HG03097 (cell line): ENCODE measurements at regions not wholly inside any gene's neighbourhood (a gene's known extent, or its start where the extent isn't known, plus 50 kb on each side); places are given as distances from the start of the nearest gene placed in this dataset.
A peak's percentile ranks its signal among the peaks of the same experiment; 100 is the strongest.
"Not testable (repeated sequence)": the region's sequence is repeated elsewhere in the genome, so short reads cannot be mapped to it uniquely, and the experiment has no call there.

Experiments used
- ATAC-seq: cut with Tn5 transposase; IDR thresholded peaks from one replicate; pipeline ENCODE4 v1.9.1; 2021; ENCODE audit not compliant: unreplicated experiment, low FRiP score

GRCh38 chr5:40233268-40233667 lies 446.4 kb upstream of the PTGER4 start:
- no peak for ATAC-seq

- no peak for ATAC-seq
Observed at GRCh38 chr5:40227931-40228330, 451.8 kb upstream of the PTGER4 start.

GRCh38 chr5:40227366-40227765 lies 452.3 kb upstream of the PTGER4 start:
- ATAC-seq = no peak

DNA sequence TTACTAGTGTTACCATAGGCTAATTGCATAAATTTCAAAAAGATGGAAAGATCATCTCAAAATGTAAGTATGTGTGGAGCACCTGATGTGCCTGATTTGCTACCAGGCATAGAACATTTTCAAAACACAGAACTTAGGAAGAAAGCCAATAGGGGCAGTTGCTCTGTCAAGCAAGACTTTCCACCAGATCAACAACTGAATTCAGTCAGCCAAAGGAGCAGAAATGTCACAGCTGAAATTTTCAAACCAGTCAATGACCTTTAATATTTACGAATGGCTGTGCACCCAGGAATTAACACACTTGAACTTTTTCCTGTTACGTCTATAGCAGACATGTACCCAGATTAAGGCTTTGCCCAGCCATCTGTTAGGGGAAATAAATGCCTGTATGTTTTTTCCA lies 452.8 kb upstream of the PTGER4 start:
- no peak for ATAC-seq

DNA sequence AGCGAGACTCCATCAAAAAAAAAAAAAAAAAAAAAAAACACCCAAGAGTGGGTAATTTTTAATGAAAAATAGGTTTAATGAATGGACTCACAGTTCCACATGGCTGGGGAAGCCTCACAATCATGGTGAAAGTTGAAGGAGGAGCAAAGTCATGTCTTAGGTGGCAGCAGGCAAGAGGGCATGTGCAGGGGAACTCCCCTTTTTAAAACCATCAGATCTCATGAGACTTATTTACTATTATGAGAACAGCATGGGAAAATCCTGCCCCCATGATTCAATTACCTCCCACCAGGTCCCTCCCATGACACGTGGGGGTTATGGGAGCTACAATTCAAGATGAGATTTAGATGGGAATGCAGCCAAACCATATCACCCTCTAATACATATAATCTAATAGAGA lies 454.6 kb upstream of the PTGER4 start:
- ATAC-seq = not testable (repeated sequence)

DNA sequence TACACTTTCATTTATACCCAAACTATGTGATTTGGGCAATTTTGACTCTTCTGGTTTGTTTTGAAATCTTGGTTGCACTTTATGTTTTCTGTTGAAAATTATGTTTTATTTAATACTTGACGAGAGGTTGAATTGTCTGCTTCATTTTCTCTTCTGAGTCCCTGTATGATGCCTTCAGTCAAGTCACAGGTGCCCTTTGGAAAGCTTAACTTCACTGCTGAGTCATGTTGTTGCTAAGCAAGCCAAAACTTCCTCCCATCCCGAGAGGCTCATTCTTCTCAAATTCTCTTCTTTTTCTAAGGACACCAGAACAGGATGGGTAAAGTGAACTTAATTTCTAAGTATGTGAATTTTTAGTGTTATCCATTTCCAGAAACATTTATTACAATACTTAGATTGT lies 455.3 kb upstream of the PTGER4 start:
- peak; percentile 10 for ATAC-seq

DNA sequence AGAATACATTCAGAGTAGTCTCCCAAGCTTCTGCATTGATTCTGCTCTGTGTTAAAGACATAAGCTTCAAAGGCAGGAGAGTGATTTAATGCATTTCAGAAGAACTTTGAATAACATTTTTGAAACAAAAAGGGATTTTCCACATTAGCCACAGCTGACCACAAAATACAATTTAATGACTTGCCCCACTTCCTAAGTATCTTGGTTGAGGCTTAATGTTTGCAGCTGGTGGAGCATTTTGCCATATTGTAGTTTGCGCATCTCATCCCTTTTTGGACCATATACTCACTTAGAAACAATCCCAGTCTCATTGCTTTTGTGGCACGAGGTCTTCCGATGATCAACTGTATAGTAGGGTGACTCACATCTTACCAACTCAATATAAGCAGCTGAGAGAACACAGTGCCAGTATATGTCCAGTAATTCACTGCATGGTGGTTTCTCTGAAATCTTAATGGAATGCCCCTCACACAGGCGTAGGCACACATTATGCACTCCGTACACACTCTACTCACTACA lies 455.8 kb upstream of the PTGER4 start:
- peak; percentile 62 for ATAC-seq

GRCh38 chr5:40221796-40222195 lies 457.9 kb upstream of the PTGER4 start:
- ATAC-seq = no peak

DNA sequence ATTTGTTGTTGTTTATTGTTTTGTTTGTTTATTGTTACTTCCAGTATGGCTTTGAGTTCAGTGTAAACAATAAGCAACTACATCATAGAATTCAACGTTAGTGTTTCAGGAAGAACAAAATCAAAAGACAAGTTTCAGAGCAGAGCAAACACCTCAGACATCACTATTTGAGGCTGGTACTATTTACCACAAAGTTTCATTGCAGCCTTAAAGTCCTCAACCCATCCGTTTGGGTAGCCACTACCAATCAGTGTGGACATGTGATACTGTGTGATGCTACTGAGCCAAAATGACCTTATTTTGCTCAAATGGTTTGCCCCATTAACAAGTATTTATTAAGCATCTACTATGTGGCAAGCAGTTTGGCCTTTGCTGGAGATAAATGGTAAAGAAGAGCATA lies 458.5 kb upstream of the PTGER4 start:
- ATAC-seq = no peak

GRCh38 chr5:40220260-40220659 lies 459.5 kb upstream of the PTGER4 start:
- no peak for ATAC-seq

GRCh38 chr5:40217553-40217952 lies 462.2 kb upstream of the PTGER4 start:
- no peak for ATAC-seq

- ATAC-seq = no peak
Observed at GRCh38 chr5:40210694-40211093, 469.0 kb upstream of the PTGER4 start.

DNA sequence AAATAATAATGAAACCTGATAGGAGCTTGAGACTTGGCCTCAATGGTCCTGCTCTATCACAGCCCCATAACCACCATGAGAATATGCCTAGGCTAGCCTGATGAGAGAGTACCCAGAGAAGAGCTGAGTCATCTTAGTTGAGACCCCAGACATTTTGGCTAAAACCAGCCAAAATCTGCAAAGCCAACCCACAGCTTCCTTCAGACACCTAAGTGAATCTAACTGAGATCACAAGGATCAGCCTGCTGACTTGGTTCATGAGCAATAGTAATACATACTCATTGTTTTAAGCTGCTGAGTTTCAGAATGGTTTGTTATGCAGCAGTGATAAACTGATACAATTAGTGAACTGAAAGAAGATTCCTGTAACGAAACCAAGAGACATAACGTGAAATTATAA lies 473.7 kb upstream of the PTGER4 start:
- ATAC-seq = no peak

DNA sequence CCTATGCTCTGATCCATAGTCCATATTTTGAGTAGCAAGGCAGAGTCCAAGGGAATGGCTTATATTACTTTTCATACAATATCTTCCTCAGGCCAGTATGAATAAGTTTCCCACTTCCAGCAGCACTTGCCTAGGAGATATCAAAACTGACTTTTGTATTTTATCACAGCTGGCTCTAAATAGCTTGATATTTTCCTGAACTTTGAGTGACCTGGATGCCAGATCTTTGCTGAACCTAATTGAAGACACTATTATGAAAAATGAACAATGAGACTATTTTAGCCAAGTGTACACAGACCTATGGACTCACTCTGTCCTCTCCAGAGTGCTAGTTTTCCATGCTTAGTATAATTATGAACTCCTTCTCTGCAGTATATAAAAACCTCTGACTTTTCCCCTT lies 475.6 kb upstream of the PTGER4 start:
- no peak for ATAC-seq

DNA sequence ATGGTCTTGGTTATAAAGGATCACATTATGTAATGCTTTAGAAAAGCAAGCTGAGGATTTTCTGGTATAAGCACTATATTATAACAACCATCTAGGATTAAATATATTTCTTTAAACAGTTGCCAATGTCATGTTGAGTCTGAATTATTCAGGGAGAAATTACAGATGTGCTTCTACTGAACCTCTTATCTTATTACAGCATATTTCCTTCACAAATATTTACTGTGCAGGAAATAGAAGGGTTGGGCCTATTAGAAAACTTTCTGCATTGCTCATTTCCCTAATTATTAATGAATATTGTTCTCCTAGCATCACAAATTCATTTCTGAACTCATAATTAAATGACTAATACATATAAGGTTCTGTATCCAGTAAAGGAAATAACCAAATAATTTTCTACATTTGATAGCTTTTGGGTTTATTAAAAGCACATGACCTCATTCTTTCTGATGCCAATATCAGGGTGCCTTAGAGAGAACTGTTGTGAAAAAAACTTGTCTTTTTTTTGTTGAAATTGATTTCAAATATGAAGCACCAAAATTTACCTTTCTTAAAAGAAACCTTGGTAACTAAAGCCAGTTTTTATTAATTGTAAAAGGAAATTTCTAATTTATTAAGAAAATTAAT lies 476.8 kb upstream of the PTGER4 start:
- no peak for ATAC-seq

DNA sequence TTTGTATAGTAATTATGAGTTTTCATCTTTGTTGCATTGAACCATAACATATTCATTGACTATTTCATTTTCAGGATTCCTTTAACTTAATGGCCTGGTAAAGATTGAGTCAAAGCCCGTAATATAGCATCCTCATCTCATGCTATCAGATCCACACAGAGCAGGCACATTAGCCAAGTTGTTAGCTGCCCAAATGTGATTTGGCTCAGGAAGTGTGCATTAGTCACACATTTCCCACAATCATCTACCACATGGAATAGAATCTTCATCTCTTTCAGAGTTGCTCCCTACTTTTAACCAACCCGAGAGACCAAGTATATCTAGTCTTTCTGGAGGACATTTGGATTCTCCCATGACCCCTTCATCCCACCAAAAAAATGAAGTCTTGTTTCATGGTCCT lies 481.0 kb upstream of the PTGER4 start:
- ATAC-seq = no peak

DNA sequence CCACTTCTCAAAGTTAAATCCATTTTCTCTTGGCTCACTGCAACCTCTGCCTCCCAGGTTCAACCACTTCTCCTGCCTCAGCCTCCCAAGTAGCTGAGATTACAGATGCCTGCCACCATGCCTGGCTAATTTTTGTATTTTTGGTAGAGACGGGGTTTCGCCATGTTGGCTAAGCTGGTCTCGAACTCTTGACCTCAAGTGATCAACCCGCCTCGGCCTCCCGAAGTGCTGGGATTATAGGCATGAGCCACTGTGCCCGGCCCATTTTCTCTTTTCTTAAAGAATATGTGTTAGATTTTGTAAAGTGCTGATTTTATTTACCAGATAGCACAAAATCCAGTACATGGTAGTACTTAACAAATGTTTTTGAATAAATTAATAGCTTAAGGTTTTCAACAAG lies 484.1 kb upstream of the PTGER4 start:
- not testable (repeated sequence) for ATAC-seq

GRCh38 chr5:40191150-40191549 lies 488.6 kb upstream of the PTGER4 start:
- ATAC-seq = no peak

- no peak for ATAC-seq
Observed at GRCh38 chr5:40172721-40173120, 507.0 kb upstream of the PTGER4 start.

GRCh38 chr5:40171971-40172370 lies 507.7 kb upstream of the PTGER4 start:
- ATAC-seq = no peak

GRCh38 chr5:40167283-40167682 lies 512.4 kb upstream of the PTGER4 start:
- no peak for ATAC-seq

- ATAC-seq = no peak
Observed at GRCh38 chr5:40166802-40167201, 512.9 kb upstream of the PTGER4 start.
